Kidney epithelial cell (primary cell): ENCODE measurements at regions not wholly inside any gene's neighbourhood (a gene's known extent, or its start where the extent isn't known, plus 50 kb on each side); places are given as distances from the start of the nearest gene placed in this dataset.
"Not testable (repeated sequence)": the region's sequence is repeated elsewhere in the genome, so short reads cannot be mapped to it uniquely, and the experiment has no call there.

Source experiments
- DNase-seq: peaks from one replicate; pipeline ENCODE4 v3.0.0-alpha.2; 2010; ENCODE audit warnings: low read depth
- H3K27me3 ChIP-seq: 2 replicates; pipeline ENCODE4 v1.6.0; 2011; ENCODE audit warnings: low read length; ENCODE audit not compliant: control insufficient read depth, insufficient read depth
- H3K36me3 ChIP-seq: 2 replicates; pipeline ENCODE4 v1.5.1; 2011; ENCODE audit warnings: low read length; ENCODE audit not compliant: control insufficient read depth, insufficient read depth
- H3K4me3 ChIP-seq: 2 replicates; pipeline ENCODE4 v1.5.1; 2011; ENCODE audit warnings: low read depth, mild to moderate bottlenecking, control low read depth, low read length
- TF ChIP-seq, protein P1 (sequence below): IDR thresholded peaks from 2 replicates; pipeline ENCODE4 v1.5.1; 2011; ENCODE audit warnings: mild to moderate bottlenecking, moderate library complexity, low read length, control low read depth, inconsistent platforms; ENCODE audit not compliant: insufficient read depth, poor library complexity, severe bottlenecking

DNA sequence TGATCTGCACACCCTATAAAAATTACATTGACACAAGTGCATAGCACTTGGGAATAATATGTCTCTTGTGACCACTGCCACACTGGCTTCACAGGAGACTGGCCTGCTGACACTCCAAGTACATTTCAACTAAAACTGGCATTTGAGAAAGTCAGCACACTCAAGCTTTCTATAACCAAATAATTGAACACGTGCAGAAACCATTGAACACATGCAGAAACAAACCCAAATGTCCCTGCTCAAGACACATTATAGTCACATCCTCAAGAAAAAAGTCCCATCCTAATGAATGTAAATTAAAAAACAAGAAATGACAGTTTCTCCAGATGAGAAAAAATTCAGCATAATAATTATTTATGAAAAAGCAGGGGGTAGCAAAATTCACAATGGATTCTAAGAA, 1859.1 kb upstream of the PCDH20 start:
- Histone ChIP-seq H3K27me3 (no peaks in the 10 kb centered on the region), H3K4me3 (no peak overlapping the region), H3K36me3 (no peaks in the 10 kb centered on the region)
- TF ChIP-seq, protein P1, sequence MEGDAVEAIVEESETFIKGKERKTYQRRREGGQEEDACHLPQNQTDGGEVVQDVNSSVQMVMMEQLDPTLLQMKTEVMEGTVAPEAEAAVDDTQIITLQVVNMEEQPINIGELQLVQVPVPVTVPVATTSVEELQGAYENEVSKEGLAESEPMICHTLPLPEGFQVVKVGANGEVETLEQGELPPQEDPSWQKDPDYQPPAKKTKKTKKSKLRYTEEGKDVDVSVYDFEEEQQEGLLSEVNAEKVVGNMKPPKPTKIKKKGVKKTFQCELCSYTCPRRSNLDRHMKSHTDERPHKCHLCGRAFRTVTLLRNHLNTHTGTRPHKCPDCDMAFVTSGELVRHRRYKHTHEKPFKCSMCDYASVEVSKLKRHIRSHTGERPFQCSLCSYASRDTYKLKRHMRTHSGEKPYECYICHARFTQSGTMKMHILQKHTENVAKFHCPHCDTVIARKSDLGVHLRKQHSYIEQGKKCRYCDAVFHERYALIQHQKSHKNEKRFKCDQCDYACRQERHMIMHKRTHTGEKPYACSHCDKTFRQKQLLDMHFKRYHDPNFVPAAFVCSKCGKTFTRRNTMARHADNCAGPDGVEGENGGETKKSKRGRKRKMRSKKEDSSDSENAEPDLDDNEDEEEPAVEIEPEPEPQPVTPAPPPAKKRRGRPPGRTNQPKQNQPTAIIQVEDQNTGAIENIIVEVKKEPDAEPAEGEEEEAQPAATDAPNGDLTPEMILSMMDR: no peak
- no peak for DNase-seq

DNA sequence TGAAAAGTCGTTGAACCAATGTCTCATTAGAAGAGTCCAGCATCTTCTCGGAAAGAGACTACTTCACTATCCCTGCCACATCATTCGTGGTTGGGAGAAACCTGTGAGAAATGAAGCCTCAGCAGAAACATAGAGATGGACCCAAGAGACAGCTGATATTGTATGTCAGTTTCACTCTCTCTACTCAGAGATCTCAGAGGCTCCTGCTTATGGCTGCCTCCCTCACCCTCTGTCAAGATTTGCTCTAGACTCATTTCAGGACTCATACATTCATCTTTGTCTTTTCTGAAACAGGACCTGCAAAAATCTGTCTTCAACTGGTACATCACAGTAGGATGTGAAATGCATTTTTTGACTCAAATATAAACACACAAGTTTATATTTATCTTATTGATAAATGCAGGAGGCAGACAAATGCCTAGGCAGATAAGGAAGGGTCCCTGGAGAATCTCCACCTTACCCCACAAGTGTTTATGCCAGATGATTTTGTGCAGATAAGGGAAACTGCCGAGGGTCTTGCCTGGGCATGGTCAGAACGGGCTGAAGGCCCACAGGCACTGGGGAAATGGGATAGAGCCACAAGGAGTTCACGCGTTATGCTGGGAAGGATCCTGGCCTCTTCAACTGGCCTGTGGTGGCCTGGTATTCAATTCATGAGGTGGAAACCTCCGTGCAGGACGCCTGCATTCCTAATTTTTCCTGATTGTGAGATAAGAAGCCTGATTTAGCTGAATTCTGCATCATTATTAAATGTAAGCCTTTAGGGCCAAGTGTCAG, 1834.0 kb upstream of the PCDH20 start:
- H3K36me3 ChIP-seq: no peaks in the 10 kb centered on the region
- H3K4me3 ChIP-seq: no peak overlapping the region
- TF ChIP-seq, protein P1: no peak
- no peaks in the 10 kb centered on the region for H3K27me3 ChIP-seq
- DNase-seq: no peak

DNA sequence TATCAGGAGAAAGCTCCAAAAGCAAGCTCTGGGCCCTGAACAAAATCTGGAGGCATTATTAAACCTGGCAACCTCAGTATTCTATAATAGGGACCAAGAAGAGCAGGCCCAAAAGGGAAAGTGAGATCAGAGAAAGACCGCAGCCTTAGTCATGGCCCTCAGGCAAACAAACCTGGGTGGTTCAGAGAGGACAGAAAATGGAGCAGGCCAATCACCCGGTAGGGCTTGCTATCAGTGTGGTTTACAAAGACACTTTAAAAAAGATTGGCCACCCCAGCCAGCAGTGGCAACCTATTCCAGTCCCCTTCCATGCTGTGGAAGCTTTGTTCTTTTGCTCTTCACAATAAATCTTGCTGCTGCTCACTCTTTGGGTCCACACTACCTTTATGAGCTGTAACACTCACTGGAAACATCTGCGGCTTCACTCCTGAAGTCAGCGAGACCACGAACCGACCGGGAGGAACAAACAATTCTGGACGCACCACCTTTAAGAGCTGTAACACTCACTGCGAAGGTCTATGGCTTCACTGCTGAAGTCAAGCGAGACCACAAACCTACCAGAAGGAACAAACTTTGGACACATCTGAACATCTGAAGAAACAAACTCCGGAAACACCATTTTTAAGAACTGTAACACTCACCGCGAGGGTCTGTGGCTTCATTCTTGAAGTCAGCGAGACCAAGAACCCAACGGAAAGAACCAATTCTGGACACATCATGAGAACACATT, 1821.2 kb upstream of the PCDH20 start:
- not testable (repeated sequence) for H3K27me3 ChIP-seq, DNase-seq, H3K4me3 ChIP-seq, H3K36me3 ChIP-seq

DNA sequence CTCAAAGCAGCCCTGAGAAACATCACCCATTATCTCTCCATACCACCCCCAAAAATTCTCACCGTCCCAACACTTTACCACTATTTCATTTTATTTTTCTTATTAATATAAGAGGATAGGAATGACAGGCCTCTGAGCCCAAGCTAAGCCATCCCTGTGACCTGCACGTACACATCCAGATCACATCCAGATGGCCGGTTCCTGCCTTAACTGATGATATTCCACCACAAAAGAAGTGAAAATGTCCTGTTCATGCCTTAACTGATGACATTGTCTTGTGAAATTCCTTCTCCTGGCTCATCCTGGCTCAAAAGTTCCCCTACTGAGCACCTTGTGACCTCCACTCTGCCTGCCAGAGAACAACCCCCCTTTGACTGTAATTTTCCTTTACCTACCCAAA, 1802.9 kb upstream of the PCDH20 start:
- not testable (repeated sequence) for DNase-seq, H3K4me3 ChIP-seq, H3K36me3 ChIP-seq

DNA sequence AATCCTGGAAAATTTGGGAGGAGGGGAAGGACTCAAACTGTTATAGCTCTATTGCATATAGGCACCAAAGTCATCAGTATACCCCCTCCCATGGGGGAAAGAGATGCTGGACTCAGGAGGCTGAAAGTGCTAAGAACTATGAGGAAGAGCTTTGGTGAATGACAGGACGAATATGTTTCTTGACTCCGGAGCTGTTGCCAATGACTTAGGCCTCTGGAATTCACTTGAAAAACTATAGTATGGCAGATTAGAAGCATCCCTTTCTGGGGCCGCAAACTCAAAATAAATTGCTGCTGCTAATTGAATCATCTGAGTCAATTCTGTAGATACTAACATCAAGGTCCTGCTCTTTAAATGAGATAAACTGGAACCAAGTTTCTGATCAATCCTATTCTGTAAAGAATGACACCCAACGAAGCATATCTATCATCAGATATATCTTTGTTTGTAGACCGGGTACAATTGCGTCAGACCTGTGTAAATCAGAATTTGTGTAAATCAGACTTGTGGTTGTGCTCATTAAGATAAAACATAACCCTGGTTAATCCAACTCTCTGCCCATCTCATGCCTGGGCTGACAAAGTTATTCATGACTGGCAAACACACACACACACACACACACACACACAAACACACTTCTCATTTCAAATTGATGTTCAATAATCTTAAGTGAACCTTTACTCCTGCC, 1793.8 kb upstream of the PCDH20 start:
- no peak for DNase-seq
- H3K36me3 ChIP-seq: no peaks in the 10 kb centered on the region
- no peak overlapping the region for H3K4me3 ChIP-seq
- TF ChIP-seq, protein P1: no peak
- no peaks in the 10 kb centered on the region for H3K27me3 ChIP-seq

More for the DNA sequence above, 1802.9 kb upstream of the PCDH20 start:
- H3K27me3 ChIP-seq: not testable (repeated sequence)

DNA sequence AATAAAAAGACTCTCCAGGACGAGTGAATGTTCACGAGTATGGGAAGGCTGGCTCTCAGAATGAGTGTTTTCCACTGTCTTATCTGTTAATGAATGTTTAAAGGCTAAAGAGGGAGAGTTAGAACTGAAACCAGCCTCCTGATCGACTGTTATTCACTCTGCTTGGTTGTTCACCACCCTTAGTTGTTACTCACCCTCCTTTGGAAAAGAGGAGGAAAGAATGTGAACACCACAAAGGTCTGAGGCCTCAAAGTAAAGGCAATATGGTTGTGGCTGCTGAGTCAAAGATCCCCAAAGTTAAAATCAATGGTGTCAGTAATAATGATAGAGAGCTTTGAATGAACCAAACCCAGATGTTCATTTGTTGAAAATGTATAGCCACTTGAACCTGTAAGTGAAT, 1793.2 kb upstream of the PCDH20 start:
- no peaks in the 10 kb centered on the region for H3K27me3 ChIP-seq

More for the DNA sequence above, 1793.2 kb upstream of the PCDH20 start:
- TF ChIP-seq, protein P1: no peak
- no peak overlapping the region for H3K4me3 ChIP-seq
- H3K36me3 ChIP-seq: no peaks in the 10 kb centered on the region
- DNase-seq: no peak
